Calu3 (cell line): ENCODE measurements at regions not wholly inside any gene's neighbourhood (a gene's known extent, or its start where the extent isn't known, plus 50 kb on each side); places are given as distances from the start of the nearest gene placed in this dataset.

ENCODE experiments used
- BruUV-seq: library from RNA; stranded (reverse); fragments of 400-500 nt; replicated peaks from 2 replicates; lab custom pipeline; 2021; lab: Mats Ljungman, UMichigan
- CTCF ChIA-PET: fragments of 300-600 bp; sonication (Branson Sonifier 250); formaldehyde crosslinking; loops from one replicate; lab custom pipeline; 2022; ENCODE audit warnings: antibody characterized with exemption; lab: Charles Lee
- DNase-seq: peaks from one replicate; pipeline ENCODE4 v3.0.0; 2022
- H3K27ac Mint-ChIP-seq: one replicate; pipeline ENCODE4 v1.8.0; 2022; ENCODE audit warnings: mixed read lengths; ENCODE audit not compliant: unreplicated experiment
- H3K27me3 Mint-ChIP-seq: one replicate; pipeline ENCODE4 v1.8.0; 2022; ENCODE audit warnings: mixed read lengths; ENCODE audit not compliant: unreplicated experiment
- H3K36me3 Mint-ChIP-seq: one replicate; pipeline ENCODE4 v1.8.0; 2022; ENCODE audit warnings: mild to moderate bottlenecking, moderate library complexity, mixed read lengths; ENCODE audit not compliant: insufficient read depth, unreplicated experiment
- H3K4me1 Mint-ChIP-seq: one replicate; pipeline ENCODE4 v1.8.0; 2022; ENCODE audit warnings: mild to moderate bottlenecking, low read depth, mixed read lengths; ENCODE audit not compliant: unreplicated experiment
- H3K4me3 Mint-ChIP-seq: one replicate; pipeline ENCODE4 v1.8.0; 2022; ENCODE audit warnings: mild to moderate bottlenecking, low read depth, moderate library complexity, mixed read lengths; ENCODE audit not compliant: unreplicated experiment
- H3K9me3 Mint-ChIP-seq: one replicate; pipeline ENCODE4 v1.8.0; 2022; ENCODE audit warnings: low read depth, mixed read lengths; ENCODE audit not compliant: unreplicated experiment
- intact Hi-C: fragments of 100-400 bp; cut with micrococcal nuclease; formaldehyde crosslinking; loops from one replicate; pipeline ENCODE4 v1.10.0; 2022; ENCODE audit not compliant: unreplicated experiment
- TF ChIP-seq, protein P1 (sequence below): fragments of 200-600 bp; IDR thresholded peaks from one replicate; pipeline ENCODE4 v1.8.0; 2022; ENCODE audit warnings: antibody characterized with exemption; ENCODE audit not compliant: unreplicated experiment

DNA sequence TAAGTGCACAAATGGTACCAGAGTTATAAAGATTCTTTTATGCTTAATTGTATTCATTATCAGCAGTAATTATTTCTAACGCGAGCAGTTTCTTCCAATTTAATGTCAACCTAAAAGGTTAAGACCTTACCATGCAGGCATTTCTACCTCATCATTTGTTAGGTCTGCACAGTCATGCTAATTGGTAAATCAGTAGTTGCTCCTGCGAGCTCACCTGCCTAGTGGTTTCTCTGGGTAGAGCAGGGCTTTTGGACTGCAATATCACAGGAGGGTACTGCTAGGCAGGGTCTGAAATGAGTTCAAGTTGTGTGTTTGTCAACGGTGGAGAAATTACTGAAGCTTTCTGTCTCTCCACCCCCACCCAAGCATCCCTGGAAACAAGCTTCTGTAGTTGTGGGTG lies 558.5 kb upstream of the MGMT start:
- Mint-ChIP-seq H3K27ac (no peak overlapping the region), H3K36me3 (no peaks in the 10 kb centered on the region), H3K27me3 (no peaks in the 10 kb centered on the region), H3K4me1 (no peaks in the 10 kb centered on the region), H3K9me3 (peaks cover under 1% of the 10 kb centered on the region), H3K4me3 (no peak overlapping the region)
- intact Hi-C loops: no loop called here
- BruUV-seq: no TSS peak
- TF ChIP-seq, protein P1, sequence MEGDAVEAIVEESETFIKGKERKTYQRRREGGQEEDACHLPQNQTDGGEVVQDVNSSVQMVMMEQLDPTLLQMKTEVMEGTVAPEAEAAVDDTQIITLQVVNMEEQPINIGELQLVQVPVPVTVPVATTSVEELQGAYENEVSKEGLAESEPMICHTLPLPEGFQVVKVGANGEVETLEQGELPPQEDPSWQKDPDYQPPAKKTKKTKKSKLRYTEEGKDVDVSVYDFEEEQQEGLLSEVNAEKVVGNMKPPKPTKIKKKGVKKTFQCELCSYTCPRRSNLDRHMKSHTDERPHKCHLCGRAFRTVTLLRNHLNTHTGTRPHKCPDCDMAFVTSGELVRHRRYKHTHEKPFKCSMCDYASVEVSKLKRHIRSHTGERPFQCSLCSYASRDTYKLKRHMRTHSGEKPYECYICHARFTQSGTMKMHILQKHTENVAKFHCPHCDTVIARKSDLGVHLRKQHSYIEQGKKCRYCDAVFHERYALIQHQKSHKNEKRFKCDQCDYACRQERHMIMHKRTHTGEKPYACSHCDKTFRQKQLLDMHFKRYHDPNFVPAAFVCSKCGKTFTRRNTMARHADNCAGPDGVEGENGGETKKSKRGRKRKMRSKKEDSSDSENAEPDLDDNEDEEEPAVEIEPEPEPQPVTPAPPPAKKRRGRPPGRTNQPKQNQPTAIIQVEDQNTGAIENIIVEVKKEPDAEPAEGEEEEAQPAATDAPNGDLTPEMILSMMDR: no peak
- CTCF ChIA-PET: no interaction called here
- no peak for DNase-seq

DNA sequence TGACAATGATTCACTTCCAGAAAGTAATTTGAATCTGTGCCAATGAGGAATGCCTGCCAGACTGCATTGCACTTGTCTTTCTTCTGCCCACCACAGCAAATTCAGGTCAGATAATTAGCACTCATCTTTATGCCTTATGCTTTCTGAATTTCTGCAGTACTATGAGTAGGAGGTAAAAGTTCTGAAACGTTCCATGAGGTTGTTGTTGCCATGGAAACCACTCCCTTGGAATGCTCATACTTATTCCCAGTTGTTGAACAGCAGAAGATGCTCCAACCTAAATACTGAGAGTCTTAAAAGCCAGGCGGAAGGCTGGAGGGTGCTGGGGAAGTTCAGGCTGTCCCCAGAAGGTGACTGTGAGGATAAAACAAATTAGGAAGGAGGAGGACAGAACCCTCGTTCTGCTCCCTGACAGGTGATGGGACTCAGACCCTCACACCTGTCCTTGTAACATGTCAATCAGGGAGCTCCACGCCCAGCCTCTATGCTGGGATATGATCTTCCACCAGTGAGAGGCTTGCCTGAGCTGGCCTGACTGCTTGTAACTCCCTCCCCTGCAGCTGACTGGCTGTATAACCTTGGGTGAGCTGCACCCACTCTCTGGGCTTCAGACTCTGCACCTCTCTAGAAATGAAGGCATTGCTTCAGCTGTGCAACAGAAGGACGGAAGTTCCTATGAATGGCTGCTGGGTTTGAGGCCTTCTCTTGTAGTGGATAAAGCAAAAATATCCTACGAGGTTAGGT lies 554.3 kb upstream of the MGMT start:
- intact Hi-C loops: no loop called here
- Mint-ChIP-seq H3K27ac (no peak overlapping the region), H3K27me3 (no peaks in the 10 kb centered on the region), H3K4me1 (no peaks in the 10 kb centered on the region), H3K36me3 (no peaks in the 10 kb centered on the region), H3K9me3 (peaks cover 9% of the 10 kb centered on the region), H3K4me3 (no peak overlapping the region)
- DNase-seq: no peak
- BruUV-seq: no TSS peak
- CTCF ChIA-PET: no interaction called here
- TF ChIP-seq, protein P1: no peak

DNA sequence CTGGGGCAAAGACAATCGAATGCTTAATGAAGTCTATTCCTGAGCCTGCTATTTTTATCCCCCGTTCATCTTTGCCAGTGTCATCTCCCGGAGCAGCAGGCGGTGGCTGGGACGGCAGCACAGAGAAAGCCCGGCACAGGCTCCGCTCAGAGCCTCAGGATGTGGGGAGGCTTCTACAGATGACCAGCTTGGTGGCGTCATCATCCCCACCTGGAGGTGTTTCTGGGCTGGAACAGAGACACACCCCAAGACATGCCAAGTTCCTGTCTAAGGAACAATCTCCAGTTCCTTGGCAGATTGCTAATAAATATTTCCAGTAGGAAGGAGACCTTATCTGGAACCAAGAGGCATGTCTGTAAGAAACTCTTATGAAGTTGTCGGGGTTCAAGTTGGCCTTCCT lies 552.4 kb upstream of the MGMT start:
- no TSS peak for BruUV-seq
- no peak for DNase-seq
- H3K4me3 Mint-ChIP-seq: no peak overlapping the region
- intact Hi-C loops: no loop called here
- TF ChIP-seq, protein P1: no peak
- peaks cover 9% of the 10 kb centered on the region for H3K9me3 Mint-ChIP-seq
- no peaks in the 10 kb centered on the region for H3K36me3 Mint-ChIP-seq
- no peak overlapping the region for H3K27ac Mint-ChIP-seq
- CTCF ChIA-PET: no interaction called here
- H3K27me3 Mint-ChIP-seq: no peaks in the 10 kb centered on the region
- H3K4me1 Mint-ChIP-seq: no peaks in the 10 kb centered on the region

DNA sequence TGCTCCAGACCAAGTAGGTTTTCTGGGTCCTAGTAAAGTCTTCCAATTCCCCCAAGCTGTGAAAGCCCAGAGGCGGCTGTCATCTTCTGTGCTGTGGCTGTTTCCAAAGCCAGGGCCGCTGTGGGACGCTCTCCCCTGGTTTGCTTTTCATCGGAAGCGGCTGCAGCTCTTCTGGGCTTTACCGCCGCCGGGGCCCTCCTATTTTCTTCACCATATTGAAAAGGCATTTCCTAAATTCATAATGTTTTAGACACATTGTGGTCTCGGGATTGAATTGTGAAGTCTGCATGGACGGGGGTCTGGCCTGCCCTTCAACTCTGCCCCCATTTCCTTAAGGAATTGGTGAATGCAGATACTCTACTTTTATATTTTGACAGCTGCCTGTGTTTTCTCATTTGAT lies 551.4 kb upstream of the MGMT start:
- no peak overlapping the region for H3K4me3 Mint-ChIP-seq
- no peak for DNase-seq
- H3K27ac Mint-ChIP-seq: no peak overlapping the region
- no peaks in the 10 kb centered on the region for H3K36me3 Mint-ChIP-seq
- TF ChIP-seq, protein P1: no peak
- H3K4me1 Mint-ChIP-seq: no peaks in the 10 kb centered on the region
- intact Hi-C loops: no loop called here
- H3K9me3 Mint-ChIP-seq: peaks cover 9% of the 10 kb centered on the region
- BruUV-seq: no TSS peak
- H3K27me3 Mint-ChIP-seq: no peaks in the 10 kb centered on the region
- CTCF ChIA-PET: no interaction called here
